C1 segment of cervical spinal cord (tissue), 14 donors: ENCODE measurements at regions not wholly inside any gene's neighbourhood (a gene's known extent, or its start where the extent isn't known, plus 50 kb on each side); places are given as distances from the start of the nearest gene placed in this dataset.
A peak's percentile ranks its signal among the peaks of the same experiment; 100 is the strongest.

Experiments
- DNase-seq, 14 donors: peaks; one replicate each; lab custom pipeline; 2025; lab: John Stamatoyannopoulos, UW

DNA sequence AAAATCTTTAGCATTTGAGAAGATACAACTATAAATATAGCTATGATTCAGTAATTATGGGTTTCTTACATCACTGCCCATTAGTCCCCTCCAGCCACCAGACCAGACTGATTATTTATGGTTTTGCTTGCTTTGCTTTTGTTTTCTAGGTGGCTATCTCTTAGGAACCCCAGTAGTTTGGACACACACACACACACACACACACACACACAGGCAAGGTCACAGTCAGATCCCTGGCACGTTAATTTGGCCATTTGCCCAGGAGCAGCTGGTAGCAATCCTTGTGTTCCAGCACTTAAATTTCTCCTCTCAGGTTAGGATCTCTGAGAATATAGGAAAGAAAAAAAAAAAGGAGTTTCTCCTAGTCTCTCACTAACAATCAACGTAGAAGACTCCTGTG lies 90.2 kb upstream of the RESF1 start:
- peak in 1 of 14 donors; percentile 6 for DNase-seq

DNA sequence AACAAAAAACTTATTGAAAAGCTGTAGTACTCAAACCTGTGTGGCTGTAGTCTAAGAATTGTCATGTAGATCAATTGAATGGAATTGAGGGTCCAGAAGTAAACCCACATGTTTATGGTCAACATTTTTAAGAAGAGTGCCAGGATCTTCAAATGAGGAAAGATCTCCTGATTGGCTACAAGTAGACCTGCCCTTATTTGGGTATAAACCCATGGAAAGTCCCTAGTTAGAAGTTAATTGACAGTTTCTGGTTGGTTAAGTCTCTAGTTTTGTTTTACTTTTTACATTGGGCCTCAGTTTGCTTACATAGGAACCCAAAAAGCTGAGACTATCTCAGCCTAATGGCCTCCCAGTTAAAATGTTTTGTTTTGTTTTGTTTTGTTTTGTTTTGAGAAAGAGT lies 91.9 kb upstream of the RESF1 start:
- DNase-seq, result no peak

DNA sequence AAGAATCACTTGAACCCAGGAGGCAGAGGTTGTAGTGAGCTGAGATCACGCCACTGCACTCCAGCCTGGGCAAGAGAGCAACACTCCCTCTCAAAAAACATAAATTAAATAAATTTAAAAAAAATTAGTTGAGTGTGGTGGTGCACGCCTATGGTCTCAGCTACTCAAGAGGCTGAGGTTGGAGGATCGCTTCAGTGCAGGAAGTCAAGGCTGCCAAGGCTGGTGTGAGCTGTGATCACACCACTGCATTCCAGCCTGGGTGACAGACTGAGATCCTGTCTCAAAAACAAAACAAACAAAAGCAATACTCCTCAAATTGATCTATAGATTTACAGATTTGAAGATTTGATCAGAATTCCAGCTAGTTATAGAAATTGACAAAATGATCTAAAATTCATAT lies 92.7 kb upstream of the RESF1 start:
- no peak for DNase-seq

DNA sequence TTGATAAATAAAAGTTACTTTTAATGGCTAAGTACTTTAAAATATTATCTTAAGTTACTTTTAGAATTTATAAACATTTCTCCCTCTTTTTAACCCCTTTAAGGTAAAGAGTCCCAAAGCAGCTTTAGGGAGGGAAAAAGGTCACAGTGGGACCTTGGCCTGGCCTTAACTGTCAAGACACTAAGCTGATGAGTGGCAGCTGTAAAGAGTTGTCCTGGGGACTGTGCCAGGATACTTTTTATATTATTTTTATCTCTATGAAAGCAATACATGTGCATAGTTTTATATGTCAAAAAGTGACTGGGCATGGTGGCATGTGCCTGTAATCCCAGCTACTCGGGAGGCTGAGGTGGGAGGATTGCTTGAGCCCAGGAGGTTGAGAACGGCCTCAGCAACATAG lies 94.2 kb upstream of the RESF1 start:
- DNase-seq, result no peak

DNA sequence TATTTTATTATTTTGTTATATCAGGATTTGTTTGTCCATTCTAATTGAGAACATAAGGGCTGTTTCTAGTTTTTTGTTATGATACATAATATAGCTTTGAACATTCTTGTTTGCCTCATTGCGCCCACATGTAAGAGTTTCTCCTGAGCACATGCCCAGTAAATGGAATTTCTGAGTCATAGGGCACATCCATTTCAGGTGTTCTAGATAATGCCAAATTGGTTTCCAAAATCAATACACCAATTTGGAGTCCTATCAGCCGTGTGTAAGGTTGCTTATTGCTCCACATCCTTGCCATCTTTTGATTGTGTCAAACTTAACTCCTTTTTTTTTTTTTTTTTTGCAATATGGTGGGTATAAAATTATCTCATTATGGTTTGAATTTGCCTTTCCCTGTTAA lies 97.9 kb upstream of the RESF1 start:
- no peak for DNase-seq

DNA sequence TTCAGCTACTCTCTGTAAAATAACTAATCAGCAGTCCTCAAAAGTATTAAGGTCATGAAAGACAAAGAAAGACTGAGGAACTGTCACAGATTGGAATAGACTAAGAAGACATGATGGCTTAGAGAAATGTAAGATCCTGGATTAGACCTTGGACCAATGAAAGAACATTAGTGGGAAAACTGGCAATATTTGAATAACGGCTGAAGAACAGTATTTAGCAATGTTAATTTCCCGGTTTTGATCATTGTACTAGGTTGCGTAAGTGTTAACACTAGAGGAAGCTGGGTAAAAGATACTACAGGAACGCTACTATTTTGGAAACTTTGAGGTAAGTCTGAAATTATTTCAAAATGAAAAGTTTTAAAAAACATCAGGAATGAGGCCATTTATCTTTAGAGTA lies 98.8 kb upstream of the RESF1 start:
- no peak for DNase-seq

DNA sequence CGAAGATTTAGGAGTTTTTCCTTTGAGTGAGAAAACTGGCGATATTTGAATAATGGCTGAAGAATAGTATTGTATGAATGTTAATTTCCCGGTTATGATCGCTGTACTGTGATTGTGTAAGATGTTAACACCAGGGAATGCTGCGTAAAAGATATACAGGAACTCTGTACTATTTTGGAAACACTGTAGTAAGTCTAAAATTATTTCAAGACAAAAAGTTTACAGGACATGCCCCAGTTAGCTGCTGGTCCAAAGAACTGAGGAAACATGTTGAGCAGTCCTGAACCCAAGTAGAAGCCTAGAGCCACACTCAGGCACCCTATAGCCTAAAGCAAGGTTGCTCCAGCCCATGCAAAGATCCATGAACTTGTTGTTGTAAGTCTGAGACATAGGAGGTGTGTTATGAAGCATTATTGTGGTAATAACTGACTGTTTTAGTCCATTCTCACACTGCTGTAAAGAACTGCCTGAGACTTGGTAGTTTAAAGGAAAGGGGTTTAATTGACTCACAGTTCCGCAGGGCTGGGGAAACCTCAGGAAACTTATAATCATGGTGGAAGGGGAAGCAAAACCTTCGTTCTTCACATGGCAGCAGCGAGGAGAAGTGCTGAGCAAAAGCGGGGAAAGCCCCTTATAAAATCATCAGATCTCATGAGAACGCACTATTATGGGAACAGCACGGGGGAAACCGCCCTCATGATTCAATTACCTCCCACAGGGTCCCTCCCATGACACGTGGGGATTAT lies 99.8 kb upstream of the RESF1 start:
- DNase-seq, result no peak

DNA sequence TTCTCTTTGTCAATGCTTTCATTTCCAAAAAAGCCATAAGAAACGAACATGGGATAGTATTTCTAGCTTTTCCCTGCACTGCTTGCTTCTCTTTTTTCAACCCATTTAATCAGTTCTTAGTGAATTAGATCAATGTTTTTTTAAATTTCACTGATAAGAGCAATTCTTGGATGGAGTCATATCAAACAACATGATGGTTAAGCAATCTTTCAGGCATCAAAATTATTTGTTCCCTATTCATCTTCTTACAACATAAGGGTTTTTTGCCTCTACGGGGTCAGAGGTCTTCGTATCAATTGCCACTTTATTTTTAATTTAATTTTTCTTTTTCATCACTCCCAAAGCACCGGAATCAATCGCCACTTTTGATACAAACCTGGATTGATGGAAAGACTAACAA lies 103.8 kb upstream of the RESF1 start:
- DNase-seq, result no peak

DNA sequence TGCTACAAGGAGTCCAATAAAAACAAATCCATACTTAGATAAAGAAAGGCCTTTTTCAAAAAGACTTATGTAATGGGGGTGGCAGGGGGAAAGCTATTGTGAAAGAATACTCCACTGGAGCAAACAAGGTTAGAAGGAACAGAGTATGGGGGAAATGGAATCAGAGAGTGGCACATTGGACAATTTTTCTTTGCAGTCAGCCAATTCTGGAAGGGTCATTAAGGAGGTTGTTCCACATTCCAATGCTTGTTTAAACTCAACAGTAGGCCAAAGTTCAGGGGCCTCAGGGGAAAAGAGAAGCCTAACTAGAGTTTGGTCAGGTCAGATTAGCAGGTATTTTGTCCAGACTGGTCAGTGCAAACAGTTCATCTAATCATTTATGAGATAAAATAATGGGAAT lies 105.2 kb upstream of the RESF1 start:
- DNase-seq, result no peak

DNA sequence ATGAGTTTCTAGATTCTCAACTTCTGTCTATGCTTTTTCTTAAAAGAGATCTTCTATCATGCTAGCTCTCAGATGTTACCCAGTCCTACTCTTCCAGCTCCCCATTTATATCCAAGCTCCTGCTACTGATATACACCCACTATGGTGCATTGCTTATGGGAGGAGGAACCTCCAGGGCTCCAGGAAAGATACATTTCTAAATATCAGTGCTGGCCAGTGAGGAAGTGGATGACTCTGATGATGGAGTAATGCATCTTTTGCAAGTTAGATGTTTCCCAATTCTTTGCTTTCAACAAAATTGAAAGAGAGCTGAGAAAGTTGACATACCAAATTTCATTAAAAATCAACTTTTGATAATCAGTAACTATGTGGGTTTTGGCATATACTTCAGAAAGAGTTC lies 105.7 kb upstream of the RESF1 start:
- DNase-seq, result no peak

DNA sequence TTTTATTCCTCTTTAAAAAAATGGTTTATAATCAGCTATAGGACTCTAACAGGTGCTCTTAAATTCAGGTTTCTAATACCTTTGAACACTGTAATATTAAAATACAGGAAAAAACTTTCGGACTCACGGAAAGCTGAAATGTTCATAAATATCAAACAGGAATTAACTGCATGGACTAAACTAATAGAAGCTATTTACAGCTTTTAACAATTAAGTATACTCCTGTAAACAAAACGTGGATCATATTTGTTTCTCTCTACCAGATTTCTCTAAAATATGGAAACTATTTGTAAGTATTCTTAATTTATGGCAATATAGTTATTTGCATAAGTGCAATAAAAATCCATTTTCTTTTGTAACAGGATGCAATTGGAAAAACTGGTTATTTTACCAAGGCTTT lies 108.9 kb upstream of the RESF1 start:
- no peak for DNase-seq

DNA sequence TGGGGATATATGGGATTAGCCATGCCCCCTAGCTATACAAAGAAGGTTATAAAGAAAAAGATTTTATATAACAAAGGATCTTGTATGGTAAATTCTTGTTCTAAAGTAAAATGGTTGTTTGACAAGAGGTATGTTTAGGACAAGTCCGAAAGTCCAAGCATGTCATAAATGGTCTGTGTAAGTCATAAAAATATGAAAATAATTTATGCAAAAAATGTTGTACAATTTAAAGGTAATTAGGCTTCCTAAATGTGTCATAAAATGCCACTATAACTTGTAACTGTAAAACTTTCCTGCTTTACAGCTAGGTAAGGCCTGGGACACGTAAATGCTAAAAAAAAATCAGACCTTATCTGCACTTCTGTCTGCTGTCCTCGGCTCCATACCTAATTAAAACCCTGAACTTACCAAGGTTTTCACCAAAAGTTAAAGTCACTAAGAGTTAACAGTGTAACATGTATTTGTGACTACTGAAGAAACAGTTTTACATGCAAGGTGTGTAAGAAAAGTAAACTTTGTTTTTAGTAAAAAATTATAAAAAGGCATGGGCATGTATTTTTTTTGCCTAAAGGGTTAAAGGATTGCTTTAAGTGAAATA lies 110.0 kb upstream of the RESF1 start:
- no peak for DNase-seq

DNA sequence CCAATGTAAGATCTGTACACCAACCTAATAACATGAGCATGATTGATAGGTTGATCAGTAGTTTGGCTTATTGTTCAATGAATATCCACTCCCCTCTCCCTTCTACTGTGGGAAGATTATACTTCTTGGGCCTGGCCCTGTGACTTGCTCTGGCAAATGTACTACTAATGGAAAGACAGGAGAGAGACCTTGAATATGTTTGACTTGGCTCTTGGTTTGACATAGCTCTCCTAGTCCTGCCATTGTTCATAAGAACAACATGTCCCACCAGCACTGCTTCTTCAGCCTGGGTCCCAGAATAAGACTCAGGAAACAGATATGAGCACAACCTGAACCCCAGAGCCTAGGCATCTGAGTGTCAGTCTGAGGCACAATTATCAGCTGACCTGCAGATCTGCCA lies 112.8 kb upstream of the RESF1 start:
- DNase-seq, result no peak

DNA sequence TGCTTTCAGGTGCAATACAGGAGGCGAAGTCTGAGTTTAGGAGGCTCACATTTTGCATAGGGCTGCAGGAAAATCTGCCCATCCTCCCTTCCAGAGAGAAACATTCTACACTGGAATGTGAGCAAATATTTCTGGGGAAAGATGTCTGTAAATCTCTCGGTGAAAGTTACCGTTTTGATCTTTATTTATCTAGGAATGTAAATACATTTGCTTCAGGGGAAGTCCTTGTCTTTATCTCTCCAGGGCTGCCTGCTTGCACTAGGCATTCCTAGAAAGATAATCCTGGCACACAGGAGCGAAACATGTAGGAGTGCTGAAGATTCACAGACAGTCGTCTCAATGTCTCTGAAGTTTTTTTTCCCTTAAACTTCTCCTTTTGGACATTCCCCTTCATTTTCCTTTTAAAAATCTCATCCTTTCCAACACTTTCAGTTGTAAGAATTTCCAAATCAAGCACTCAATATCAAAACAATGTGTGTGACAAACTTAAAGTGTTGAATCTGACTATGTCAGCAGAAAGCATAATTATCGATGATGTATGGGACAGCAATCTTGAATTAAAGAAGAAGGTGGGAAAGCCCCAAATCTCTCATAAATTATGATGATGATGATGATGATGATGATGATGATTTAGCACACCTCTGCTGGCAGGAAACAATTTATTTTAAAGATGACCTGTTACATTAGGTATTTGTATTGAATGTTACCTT lies 113.4 kb upstream of the RESF1 start:
- no peak for DNase-seq

DNA sequence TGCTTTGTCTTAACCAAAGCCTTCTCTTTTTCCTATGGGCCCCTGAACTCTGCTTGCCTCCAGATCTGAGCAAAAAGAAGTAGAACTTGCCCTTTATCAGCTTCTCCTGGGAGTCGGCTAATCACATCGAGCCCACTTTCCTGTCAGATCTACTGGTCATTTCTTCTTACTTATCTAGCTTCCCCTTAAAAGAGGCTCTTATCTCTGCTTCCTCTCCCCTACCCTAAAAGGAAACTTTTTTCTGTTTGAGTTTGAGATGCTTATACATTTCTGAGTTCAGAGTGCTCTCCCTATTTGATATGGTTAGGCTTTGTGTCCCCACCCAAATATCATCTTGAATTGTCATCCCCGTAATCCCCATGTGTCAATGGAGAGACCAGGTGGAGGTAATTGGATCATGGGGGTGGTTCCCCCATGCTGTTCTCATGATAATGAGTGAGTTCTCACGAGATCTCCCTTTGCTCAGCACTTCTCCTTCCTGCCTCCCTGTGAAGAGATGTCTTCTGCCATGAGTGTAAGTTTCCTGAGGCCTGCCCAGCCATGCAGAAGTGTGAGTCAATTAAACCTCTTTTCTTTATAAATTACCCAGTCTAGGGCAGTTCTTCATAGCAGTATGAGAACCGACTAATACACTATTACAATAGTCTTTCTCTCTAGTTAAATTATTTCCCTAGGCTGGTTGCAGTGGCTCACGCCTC lies 114.7 kb upstream of the AMN1 start:
- no peak for DNase-seq

DNA sequence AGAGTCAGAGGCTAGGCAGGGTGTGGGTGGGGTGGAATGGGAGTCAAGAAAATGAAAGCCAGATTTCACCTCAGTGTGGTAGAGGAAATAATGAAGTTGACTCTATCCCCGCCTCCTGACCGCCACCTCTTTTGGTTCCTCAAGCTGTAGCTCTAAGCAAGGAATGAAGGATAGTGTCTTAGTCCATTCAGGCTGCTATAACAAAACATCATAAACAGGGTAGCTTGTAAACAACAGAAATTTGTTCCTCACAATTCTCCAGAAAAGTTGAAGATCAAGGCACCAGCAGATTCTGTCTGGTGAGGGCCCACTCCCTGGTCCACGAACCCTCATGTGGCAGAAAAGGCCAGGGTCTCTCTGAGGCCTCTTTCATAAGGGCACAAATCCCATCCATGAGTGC lies 109.1 kb upstream of the AMN1 start:
- DNase-seq, result no peak

DNA sequence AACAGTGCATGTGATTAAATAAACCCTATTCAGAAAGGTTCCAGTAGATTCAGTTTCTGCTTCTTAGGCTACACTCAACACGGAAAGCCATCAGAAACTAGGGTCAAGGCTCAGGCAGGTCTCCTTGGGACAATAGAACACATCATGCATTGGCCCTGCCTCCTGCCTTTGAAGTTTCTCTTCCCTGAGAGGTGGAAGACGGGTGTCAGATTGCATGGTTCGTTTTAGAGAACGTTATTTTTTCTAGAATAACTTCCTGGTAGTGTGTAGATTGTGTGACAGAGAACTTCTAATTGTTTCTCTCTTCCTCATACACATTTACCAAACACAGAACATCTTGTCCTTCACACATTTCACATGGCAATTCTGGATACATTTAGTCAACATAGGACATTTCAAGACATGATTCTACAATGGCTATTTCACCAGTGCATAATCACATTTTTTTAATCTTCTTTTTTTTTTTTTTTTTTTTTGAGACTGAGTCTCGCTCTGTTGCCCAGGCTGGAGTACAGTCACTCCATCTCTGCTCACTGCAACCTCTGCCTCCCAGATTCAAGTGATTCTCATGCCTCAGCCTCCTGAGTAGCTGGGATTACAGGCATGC lies 106.6 kb upstream of the AMN1 start:
- no peak for DNase-seq

DNA sequence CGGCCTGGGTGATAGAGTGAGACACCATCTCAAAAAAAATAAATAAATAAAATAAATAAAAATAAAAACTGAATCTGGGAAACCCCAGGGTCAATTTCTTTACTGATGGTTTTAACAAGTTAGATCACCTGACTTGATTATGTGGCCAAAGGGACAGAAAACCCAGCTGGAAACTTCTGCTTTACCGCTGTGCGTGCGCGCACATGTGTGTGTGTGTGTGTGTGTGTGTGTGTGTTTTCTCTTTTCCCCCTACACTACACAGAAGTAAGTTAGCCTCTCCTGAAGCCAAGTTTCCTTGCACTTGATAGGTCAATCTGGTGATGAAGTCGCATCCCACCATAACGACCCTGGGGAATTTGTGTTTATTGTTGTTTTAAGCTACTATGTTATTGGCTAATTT lies 105.3 kb upstream of the AMN1 start:
- no peak for DNase-seq

DNA sequence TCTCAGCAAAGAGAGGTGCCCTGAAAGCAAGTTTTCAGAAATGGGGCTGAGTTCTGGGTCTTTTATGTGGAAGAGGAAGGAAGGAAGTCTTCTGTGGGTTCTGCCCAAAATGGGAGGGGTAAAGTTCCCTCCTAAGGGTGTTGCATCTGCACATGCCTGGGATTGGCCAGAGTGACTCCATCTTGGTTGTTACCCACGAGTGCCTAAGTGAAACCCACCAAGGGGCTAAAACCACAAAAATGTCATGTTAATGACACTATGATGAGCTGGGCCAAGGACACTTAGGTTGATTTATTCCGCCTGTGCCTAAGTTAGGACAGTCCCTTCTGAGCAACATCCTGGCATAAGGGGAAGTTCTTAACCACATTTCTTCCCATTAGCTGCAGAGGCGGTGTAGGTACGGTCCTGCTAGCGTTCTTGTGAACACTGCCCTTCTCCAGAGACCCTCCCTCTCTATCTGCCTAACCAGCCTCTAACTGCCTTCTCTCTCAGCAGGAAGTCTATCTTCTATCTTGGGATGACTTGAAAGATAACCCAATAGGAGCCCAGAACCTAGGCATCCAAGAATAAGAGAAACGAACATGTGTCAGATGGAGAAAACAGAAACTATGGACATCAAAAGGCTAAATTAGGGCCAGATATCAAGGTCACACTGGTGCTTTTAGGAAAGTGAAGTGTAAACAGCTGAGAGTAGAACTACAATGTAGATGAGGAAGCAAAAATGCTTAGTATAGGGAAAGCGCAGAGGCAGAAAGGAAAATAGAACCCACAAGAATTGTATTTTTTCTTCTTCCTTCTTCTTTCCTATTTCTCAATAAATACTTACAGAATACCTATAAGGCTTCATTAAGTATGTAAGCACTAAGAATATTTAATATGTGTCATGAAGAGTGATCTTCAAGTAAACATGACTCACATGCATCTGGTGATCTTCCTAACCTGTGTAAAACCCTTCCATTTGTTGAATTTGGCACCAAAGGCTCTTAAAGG lies 104.2 kb upstream of the AMN1 start:
- DNase-seq, result peak in 3 of 14 donors; percentile 3 to 12 (median 3)

DNA sequence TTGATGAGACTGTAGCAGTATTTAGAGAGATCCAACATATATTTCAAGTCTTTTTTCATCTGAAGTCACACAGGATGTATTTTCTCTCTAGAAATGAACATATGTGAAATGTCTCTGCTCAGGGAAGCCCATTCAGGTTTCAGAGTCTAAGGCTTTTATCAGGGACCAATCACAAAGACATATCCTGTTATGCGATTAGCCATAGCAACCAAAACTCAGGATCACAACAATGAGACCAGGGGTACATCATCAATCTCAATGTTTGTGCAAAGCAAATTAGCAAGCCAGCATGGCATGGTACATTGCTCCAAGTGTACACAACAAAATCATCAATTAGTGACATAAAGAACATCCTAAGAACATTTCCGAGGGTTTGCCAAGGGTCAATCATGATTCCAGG lies 99.2 kb upstream of the AMN1 start:
- no peak for DNase-seq

DNA sequence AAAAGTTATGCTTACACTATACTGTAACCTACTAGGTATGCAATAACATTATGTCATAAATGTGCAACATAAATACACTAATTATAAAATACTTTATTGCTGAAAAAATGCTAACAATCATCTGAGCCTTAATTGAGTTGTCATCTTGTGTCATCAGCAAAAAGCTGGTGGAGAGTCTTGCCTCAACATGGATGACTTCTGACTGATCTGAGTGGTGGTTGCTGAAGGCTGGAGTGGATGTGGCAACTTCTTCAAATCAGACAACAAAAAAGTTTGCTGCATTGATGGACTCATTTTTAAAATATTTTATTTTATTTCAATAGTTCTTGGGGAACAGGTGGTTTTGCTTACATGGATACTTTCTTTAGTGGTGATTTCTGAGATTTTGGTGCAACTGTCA lies 93.9 kb upstream of the AMN1 start:
- DNase-seq, result no peak
